WTC11 (cell line): ENCODE measurements at regions not wholly inside any gene's neighbourhood (a gene's known extent, or its start where the extent isn't known, plus 50 kb on each side); places are given as distances from the start of the nearest gene placed in this dataset.

Source experiments
- ATAC-seq: fragments of 200-7000 bp; cut with Tn5 transposase; 2 replicates; pipeline ENCODE4 v1.10.0; 2021; ENCODE audit warnings: mild to moderate bottlenecking, moderate library complexity
- CTCF ChIA-PET: fragments of 300-600 bp; sonication (Branson Sonifier 250); formaldehyde crosslinking; loops from one replicate; lab custom pipeline; 2021; ENCODE audit warnings: antibody characterized with exemption; lab: Charles Lee
- POLR2A ChIA-PET: fragments of 350-600 bp; sonication (Branson Sonifier 250); formaldehyde crosslinking; loops from one replicate; lab custom pipeline; 2021; ENCODE audit warnings: antibody characterized with exemption; lab: Charles Lee
- DNase-seq: peaks from one replicate; pipeline ENCODE4 v3.0.0; 2021; ENCODE audit warnings: low spot score
- H3K27ac Mint-ChIP-seq: 2 replicates; pipeline ENCODE4 v1.8.0; 2021; ENCODE audit warnings: mixed read lengths
- H3K27me3 Mint-ChIP-seq: 2 replicates; pipeline ENCODE4 v1.8.0; 2021; ENCODE audit warnings: low read depth, mild to moderate bottlenecking, moderate library complexity, mixed read lengths
- H3K36me3 Mint-ChIP-seq: 2 replicates; pipeline ENCODE4 v1.8.0; 2021; ENCODE audit warnings: mixed read lengths
- H3K4me1 Mint-ChIP-seq: 2 replicates; pipeline ENCODE4 v1.8.0; 2022; ENCODE audit warnings: mixed read lengths
- H3K4me3 Mint-ChIP-seq: 2 replicates; pipeline ENCODE4 v1.8.0; 2021; ENCODE audit warnings: mild to moderate bottlenecking, moderate library complexity, mixed read lengths
- H3K9me3 Mint-ChIP-seq: 2 replicates; pipeline ENCODE4 v1.8.0; 2021; ENCODE audit warnings: mixed read lengths
- ATF6 ChIP-seq: sonication (generic); formaldehyde crosslinking; IDR thresholded peaks from 2 replicates; pipeline ENCODE4 v1.8.1; 2023; ENCODE audit warnings: mild to moderate bottlenecking, missing genetic modification reagents
- CREM ChIP-seq: sonication (generic); formaldehyde crosslinking; IDR thresholded peaks from 2 replicates; pipeline ENCODE4 v1.8.1; 2022; ENCODE audit warnings: mild to moderate bottlenecking, missing genetic modification reagents, moderate library complexity
- EMX1 ChIP-seq: fragments of 250-450 bp; sonication (Bioruptor Pico); IDR thresholded peaks from 2 replicates; pipeline ENCODE4 v1.8.0; 2021; ENCODE audit warnings: mild to moderate bottlenecking
- ESRRA ChIP-seq: sonication (generic); formaldehyde crosslinking; IDR thresholded peaks from 2 replicates; pipeline ENCODE4 v1.8.1; 2022; ENCODE audit warnings: mild to moderate bottlenecking, missing genetic modification reagents, borderline replicate concordance
- ETV6 ChIP-seq: sonication (generic); formaldehyde crosslinking; IDR thresholded peaks from 2 replicates; pipeline ENCODE4 v1.8.1; 2022; ENCODE audit warnings: mild to moderate bottlenecking, missing genetic modification reagents
- FOXJ3 ChIP-seq: sonication (generic); formaldehyde crosslinking; IDR thresholded peaks from 2 replicates; pipeline ENCODE4 v1.9.0; 2021; ENCODE audit warnings: missing genetic modification reagents, mild to moderate bottlenecking, borderline replicate concordance
- GABPB1 ChIP-seq: sonication (generic); formaldehyde crosslinking; IDR thresholded peaks from 2 replicates; pipeline ENCODE4 v1.8.1; 2023; ENCODE audit warnings: mild to moderate bottlenecking, missing genetic modification reagents
- GTF2I ChIP-seq: fragments of 250-450 bp; sonication (Bioruptor Pico); conservative IDR thresholded peaks from 2 replicates; pipeline ENCODE4 v1.4.0; 2021; ENCODE audit warnings: mild to moderate bottlenecking
- JUN ChIP-seq: sonication (generic); formaldehyde crosslinking; IDR thresholded peaks from 2 replicates; pipeline ENCODE4 v1.8.0; 2023; ENCODE audit warnings: mild to moderate bottlenecking, missing genetic modification reagents
- MAX ChIP-seq: sonication (generic); formaldehyde crosslinking; IDR thresholded peaks from 2 replicates; pipeline ENCODE4 v1.8.0; 2022; ENCODE audit warnings: mild to moderate bottlenecking, missing genetic modification reagents
- MYBL2 ChIP-seq: sonication (generic); formaldehyde crosslinking; IDR thresholded peaks from 2 replicates; pipeline ENCODE4 v1.8.1; 2023; ENCODE audit warnings: mild to moderate bottlenecking, moderate library complexity, missing genetic modification reagents
- NFE2L1 ChIP-seq: sonication (generic); formaldehyde crosslinking; IDR thresholded peaks from 2 replicates; pipeline ENCODE4 v1.8.1; 2023; ENCODE audit warnings: missing genetic modification reagents
- NR2C2 ChIP-seq: sonication (generic); formaldehyde crosslinking; IDR thresholded peaks from 2 replicates; pipeline ENCODE4 v1.8.0; 2022; ENCODE audit warnings: mild to moderate bottlenecking, missing genetic modification reagents
- OVOL2 ChIP-seq: fragments of 250-450 bp; sonication (Bioruptor Pico); IDR thresholded peaks from 2 replicates; pipeline ENCODE4 v1.9.0; 2021; ENCODE audit warnings: mild to moderate bottlenecking, borderline replicate concordance
- PREB ChIP-seq: sonication (generic); formaldehyde crosslinking; IDR thresholded peaks from 2 replicates; pipeline ENCODE4 v1.8.1; 2022; ENCODE audit warnings: mild to moderate bottlenecking, missing genetic modification reagents, moderate library complexity, borderline replicate concordance
- SMAD3 ChIP-seq: sonication (generic); formaldehyde crosslinking; IDR thresholded peaks from 2 replicates; pipeline ENCODE4 v1.8.0; 2022; ENCODE audit warnings: missing genetic modification reagents, mild to moderate bottlenecking, borderline replicate concordance
- SOX15 ChIP-seq: fragments of 250-450 bp; sonication (Bioruptor Pico); IDR thresholded peaks from 2 replicates; pipeline ENCODE4 v1.9.0; 2021; ENCODE audit warnings: mild to moderate bottlenecking
- SP1 ChIP-seq: sonication (generic); formaldehyde crosslinking; conservative IDR thresholded peaks from 2 replicates; pipeline ENCODE4 v1.8.1; 2022; ENCODE audit warnings: missing genetic modification reagents
- ZNF121 ChIP-seq: sonication (generic); formaldehyde crosslinking; IDR thresholded peaks from 2 replicates; pipeline ENCODE4 v1.8.0; 2023; ENCODE audit warnings: missing genetic modification reagents
- ZNF263 ChIP-seq: sonication (generic); formaldehyde crosslinking; IDR thresholded peaks from 2 replicates; pipeline ENCODE4 v1.8.1; 2022; ENCODE audit warnings: low read depth, mild to moderate bottlenecking, moderate library complexity, missing genetic modification reagents
- TF ChIP-seq, protein P1 (sequence below): sonication (generic); formaldehyde crosslinking; IDR thresholded peaks from 2 replicates; pipeline ENCODE4 v1.8.1; 2023; ENCODE audit warnings: mild to moderate bottlenecking, missing genetic modification reagents, moderate library complexity
- TF ChIP-seq, protein P2 (sequence below): sonication (generic); formaldehyde crosslinking; IDR thresholded peaks from 2 replicates; pipeline ENCODE4 v1.8.0; 2022; ENCODE audit warnings: mild to moderate bottlenecking, missing genetic modification reagents
- TF ChIP-seq, protein P3 (sequence below): fragments of 250-450 bp; sonication (Bioruptor Pico); IDR thresholded peaks from 2 replicates; pipeline ENCODE4 v1.9.0; 2021; ENCODE audit warnings: mild to moderate bottlenecking, borderline replicate concordance
- TF ChIP-seq, protein P4 (sequence below): sonication (generic); formaldehyde crosslinking; IDR thresholded peaks from 2 replicates; pipeline ENCODE4 v1.8.1; 2023; ENCODE audit warnings: mild to moderate bottlenecking, missing genetic modification reagents, borderline replicate concordance

DNA sequence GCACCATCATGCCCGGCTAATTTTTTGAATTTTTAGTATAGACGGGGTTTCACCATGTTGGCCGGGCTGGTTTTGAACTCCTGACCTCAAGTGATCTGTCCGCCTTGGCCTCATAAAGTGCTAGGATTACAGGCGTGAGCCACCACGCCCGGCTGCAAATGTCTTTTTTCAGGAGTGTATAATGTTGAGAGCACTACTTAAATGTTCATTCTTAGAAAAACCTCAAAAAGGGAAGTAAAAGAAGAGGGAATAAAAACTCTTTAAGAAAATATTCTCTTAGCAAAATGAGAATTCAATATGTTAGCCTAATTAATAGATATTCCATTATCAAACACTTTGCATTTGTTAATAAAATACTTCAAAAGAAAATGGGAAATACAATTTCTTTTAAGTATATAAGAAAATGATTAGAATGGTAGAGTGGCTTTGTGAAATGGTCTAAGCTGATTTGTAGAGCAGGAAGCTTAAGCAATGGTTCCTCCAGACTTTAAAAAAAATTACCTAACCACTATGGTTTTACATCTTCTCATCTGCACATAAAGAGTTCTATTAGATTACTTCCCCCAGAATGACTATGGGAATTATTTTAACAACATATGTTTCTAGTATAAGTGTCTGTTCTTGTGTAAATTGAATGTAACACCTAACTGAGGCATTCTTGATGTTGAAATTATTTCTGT, 226.7 kb upstream of the ALCAM start (continued):
- TF ChIP-seq CREM (CRISPR knock-in tag): no peak
- no peak for TF ChIP-seq FOXJ3 (CRISPR knock-in tag)
- TF ChIP-seq NFE2L1 (CRISPR knock-in tag): no peak
- no peak for TF ChIP-seq ETV6 (CRISPR knock-in tag)
- TF ChIP-seq GTF2I (CRISPR knock-in tag): no peak
- no peak for TF ChIP-seq MAX (CRISPR knock-in tag)
- TF ChIP-seq JUN (CRISPR knock-in tag): no peak

GRCh38 chr3:105140899-105141367, 225.8 kb upstream of the ALCAM start:
- no peaks in the 10 kb centered on the region for H3K36me3 Mint-ChIP-seq
- POLR2A ChIA-PET: no interaction called here
- DNase-seq (no peak), ATAC-seq (no peak)
- no peak overlapping the region for H3K4me3 Mint-ChIP-seq
- H3K4me1 Mint-ChIP-seq: no peaks in the 10 kb centered on the region
- CTCF ChIA-PET: no interaction called here
- H3K27me3 Mint-ChIP-seq: no peaks in the 10 kb centered on the region
- no peaks in the 10 kb centered on the region for H3K9me3 Mint-ChIP-seq
- no peak overlapping the region for H3K27ac Mint-ChIP-seq
- TF ChIP-seq MYBL2 (CRISPR knock-in tag) (no peak), SOX15 (CRISPR knock-in tag) (no peak), OVOL2 (CRISPR knock-in tag) (no peak), SP1 (no peak), EMX1 (CRISPR knock-in tag) (no peak), ZNF263 (CRISPR knock-in tag) (no peak), PREB (CRISPR knock-in tag) (no peak), SMAD3 (CRISPR knock-in tag) (no peak), GABPB1 (no peak), ATF6 (CRISPR knock-in tag) (no peak), NR2C2 (CRISPR knock-in tag) (no peak), ESRRA (CRISPR knock-in tag) (no peak), ZNF121 (CRISPR knock-in tag) (no peak), GTF2I (CRISPR knock-in tag) (no peak), JUN (CRISPR knock-in tag) (no peak)
- TF ChIP-seq, protein P1, sequence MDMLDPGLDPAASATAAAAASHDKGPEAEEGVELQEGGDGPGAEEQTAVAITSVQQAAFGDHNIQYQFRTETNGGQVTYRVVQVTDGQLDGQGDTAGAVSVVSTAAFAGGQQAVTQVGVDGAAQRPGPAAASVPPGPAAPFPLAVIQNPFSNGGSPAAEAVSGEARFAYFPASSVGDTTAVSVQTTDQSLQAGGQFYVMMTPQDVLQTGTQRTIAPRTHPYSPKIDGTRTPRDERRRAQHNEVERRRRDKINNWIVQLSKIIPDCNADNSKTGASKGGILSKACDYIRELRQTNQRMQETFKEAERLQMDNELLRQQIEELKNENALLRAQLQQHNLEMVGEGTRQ: no peak
- TF ChIP-seq, protein P2, sequence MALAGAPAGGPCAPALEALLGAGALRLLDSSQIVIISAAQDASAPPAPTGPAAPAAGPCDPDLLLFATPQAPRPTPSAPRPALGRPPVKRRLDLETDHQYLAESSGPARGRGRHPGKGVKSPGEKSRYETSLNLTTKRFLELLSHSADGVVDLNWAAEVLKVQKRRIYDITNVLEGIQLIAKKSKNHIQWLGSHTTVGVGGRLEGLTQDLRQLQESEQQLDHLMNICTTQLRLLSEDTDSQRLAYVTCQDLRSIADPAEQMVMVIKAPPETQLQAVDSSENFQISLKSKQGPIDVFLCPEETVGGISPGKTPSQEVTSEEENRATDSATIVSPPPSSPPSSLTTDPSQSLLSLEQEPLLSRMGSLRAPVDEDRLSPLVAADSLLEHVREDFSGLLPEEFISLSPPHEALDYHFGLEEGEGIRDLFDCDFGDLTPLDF (CRISPR knock-in tag): no peak
- TF ChIP-seq, protein P3, sequence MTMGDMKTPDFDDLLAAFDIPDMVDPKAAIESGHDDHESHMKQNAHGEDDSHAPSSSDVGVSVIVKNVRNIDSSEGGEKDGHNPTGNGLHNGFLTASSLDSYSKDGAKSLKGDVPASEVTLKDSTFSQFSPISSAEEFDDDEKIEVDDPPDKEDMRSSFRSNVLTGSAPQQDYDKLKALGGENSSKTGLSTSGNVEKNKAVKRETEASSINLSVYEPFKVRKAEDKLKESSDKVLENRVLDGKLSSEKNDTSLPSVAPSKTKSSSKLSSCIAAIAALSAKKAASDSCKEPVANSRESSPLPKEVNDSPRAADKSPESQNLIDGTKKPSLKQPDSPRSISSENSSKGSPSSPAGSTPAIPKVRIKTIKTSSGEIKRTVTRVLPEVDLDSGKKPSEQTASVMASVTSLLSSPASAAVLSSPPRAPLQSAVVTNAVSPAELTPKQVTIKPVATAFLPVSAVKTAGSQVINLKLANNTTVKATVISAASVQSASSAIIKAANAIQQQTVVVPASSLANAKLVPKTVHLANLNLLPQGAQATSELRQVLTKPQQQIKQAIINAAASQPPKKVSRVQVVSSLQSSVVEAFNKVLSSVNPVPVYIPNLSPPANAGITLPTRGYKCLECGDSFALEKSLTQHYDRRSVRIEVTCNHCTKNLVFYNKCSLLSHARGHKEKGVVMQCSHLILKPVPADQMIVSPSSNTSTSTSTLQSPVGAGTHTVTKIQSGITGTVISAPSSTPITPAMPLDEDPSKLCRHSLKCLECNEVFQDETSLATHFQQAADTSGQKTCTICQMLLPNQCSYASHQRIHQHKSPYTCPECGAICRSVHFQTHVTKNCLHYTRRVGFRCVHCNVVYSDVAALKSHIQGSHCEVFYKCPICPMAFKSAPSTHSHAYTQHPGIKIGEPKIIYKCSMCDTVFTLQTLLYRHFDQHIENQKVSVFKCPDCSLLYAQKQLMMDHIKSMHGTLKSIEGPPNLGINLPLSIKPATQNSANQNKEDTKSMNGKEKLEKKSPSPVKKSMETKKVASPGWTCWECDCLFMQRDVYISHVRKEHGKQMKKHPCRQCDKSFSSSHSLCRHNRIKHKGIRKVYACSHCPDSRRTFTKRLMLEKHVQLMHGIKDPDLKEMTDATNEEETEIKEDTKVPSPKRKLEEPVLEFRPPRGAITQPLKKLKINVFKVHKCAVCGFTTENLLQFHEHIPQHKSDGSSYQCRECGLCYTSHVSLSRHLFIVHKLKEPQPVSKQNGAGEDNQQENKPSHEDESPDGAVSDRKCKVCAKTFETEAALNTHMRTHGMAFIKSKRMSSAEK: no peak
- TF ChIP-seq, protein P4, sequence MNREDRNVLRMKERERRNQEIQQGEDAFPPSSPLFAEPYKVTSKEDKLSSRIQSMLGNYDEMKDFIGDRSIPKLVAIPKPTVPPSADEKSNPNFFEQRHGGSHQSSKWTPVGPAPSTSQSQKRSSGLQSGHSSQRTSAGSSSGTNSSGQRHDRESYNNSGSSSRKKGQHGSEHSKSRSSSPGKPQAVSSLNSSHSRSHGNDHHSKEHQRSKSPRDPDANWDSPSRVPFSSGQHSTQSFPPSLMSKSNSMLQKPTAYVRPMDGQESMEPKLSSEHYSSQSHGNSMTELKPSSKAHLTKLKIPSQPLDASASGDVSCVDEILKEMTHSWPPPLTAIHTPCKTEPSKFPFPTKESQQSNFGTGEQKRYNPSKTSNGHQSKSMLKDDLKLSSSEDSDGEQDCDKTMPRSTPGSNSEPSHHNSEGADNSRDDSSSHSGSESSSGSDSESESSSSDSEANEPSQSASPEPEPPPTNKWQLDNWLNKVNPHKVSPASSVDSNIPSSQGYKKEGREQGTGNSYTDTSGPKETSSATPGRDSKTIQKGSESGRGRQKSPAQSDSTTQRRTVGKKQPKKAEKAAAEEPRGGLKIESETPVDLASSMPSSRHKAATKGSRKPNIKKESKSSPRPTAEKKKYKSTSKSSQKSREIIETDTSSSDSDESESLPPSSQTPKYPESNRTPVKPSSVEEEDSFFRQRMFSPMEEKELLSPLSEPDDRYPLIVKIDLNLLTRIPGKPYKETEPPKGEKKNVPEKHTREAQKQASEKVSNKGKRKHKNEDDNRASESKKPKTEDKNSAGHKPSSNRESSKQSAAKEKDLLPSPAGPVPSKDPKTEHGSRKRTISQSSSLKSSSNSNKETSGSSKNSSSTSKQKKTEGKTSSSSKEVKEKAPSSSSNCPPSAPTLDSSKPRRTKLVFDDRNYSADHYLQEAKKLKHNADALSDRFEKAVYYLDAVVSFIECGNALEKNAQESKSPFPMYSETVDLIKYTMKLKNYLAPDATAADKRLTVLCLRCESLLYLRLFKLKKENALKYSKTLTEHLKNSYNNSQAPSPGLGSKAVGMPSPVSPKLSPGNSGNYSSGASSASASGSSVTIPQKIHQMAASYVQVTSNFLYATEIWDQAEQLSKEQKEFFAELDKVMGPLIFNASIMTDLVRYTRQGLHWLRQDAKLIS (CRISPR knock-in tag): no peak
